T1000 (cell line): ENCODE measurements at regions not wholly inside any gene's neighbourhood (a gene's known extent, or its start where the extent isn't known, plus 50 kb on each side); places are given as distances from the start of the nearest gene placed in this dataset.

ENCODE experiments used
- DNase-seq: peaks from one replicate; lab custom pipeline; 2025; ENCODE audit warnings: mixed read lengths; lab: John Stamatoyannopoulos, UW

DNA sequence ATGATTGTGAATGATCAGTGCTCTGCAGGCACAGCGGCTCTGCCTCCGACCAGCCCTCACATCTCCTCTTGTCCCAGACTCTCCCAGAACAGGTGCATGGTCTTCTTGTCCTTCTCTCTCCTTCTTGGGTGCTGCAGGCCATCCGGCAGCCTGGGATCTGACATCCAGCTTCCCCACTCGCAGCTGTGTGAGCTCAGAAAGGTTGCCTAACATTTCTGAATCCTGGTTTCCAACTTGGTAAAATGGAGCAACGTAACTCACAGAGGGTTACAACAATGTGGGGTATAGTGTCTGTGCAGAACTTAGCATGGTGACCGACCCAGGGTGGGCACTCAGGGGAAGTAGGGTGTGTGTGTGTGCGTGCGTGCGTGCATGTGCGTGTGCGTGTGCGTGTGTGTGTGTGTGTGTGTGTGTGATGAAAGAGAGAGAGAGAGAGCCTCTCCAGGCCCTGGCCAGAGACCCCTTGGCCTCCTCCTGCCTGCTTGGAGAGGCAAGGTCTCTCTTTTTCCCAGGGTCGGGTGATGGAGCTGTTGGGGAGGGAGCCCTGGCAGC, 110.1 kb downstream of the SNX5 start:
- DNase-seq, result no peak

DNA sequence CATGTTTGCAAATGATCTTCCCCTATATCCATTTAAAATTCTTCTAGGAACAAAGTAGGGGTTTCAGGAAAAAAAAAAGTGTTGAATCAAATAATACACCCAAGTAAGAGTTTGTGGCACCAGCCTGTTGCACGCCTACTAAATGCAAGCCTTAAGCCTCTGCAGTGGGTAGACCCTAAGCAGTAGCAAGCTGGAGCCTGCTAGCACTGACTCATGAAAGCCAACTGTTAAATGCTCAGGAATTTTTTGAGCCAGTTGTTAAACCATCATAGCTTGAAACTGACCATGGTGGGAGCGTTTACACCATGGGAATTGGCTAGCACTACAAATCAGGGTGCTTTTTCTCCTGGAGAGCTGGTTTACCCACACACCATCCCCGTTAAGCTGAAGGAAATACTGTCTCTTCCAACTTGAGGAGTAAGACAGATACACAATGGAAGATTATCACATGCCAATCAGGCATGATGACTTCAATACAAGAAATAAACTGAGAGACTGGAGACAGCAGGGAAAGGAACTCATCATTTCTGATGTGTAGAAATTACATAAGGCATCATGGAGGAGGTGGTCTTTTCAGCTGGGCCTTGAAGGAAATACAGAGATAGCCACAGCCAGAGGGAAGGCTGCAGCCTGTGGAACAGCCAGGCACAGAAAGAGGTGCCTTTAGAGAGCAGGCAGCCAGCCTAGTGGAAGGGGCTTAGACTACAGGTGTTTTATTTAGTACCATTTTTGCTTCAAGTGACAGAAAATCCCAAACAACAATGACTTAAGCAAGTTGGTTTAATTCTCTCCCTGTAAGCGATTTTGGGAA, 110.8 kb downstream of the SNX5 start:
- DNase-seq, result no peak

DNA sequence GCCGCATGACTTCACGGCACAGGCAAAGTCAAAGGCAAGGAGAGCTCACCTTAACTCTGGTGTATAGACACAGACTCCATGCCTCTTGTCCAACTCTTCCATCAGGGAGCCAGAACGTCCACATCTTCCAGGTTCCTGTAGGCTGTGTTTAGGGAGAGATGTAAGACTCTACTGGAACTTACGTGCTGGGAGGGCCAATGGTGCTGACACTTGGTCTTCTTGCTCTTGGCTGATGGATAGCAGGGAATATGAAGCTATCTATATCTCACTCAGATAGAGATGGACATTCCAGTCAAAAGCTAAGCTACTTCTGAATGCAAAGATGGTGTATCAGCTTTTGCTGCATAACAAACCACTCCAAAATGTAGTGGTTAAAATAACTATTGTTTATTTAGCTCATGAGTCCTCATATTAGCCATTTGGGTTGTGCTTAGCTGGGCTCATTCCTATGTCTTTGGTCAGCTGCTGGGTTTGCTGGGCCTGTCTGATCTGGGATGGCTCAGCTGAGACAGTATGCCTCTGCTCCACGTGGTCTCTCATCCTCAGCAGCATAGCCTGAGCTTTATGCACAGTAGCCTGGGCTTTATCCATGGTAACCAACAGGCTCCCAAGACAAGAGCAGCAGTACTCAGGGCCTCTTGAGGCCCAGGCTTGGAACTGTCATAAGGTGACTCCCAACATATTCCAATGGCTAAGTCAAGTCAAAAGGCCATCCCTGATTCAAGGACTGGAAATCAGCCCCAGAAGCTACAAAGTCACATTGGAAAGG, 111.6 kb downstream of the SNX5 start:
- no peak for DNase-seq

DNA sequence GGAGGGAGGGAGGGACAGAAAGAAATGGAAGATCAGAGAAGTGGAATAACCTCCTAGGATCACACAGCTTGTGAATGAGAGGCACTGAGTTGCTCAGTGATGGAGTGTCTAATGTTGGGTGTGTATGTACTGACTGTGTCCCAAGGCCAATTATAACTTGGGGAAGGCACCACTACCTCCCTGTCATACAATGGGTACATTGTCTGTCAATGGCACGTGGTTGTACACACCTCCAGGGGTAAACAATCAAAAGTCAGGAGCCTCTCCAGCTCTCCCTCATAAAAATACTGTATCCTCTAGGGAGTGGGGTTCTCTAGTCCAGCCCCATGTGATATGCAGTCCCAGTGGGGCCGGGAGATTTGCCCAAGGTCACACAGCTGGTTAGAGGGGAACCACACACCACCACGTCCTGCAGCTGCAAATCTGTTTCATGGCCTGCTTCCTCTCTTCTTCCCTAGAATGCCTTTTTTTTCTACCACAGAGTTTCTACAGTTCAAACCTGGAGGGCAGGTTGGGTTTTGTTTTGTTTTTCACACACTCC, 112.5 kb downstream of the SNX5 start:
- no peak for DNase-seq

- no peak for DNase-seq
Measured at GRCh38 chr20:17854307-17854903, 114.2 kb downstream of the SNX5 start.

GRCh38 chr20:17852323-17852722, 116.3 kb downstream of the SNX5 start:
- no peak for DNase-seq

GRCh38 chr20:17850684-17851026, 117.9 kb downstream of the SNX5 start:
- DNase-seq, result no peak

DNA sequence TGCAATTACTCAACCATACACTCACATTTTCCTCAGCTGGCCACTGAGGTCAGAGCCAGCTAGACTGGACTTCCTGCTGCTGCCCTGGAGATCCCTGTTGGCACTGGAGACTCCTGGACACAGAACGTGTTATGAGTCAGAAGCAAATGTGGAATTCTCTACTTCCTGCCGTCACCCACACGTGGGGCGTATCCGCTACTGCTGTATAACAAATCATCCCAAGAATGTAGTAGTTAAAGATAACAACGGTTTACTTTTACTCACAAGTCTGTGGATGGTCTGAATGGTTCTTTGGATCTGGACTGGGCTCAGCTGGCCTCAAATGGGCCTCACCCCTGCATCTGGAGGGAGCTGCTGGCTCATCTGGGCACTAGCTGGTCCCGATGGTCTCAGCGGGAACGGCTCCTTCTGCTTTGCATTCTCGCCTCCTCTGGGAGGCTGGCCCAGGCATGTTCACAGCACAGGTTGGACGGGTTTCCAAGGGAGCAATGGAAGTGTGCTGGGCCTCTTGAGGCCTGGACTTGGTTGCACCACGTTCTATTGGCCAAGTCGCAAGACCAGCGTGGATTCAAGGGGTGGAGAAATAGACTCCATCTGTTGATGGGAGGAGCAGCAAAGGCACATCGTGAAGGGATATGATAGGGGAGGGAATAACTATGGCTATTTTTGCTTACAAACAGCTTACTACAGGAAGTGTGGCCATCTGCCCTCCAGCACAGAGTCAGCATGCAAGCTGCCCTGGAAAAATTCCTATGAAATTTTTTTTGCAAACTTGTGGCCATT, 118.5 kb downstream of the SNX5 start:
- DNase-seq, result peak; percentile 82

- DNase-seq, result no peak
Measured at GRCh38 chr20:17849138-17849900, 119.3 kb downstream of the SNX5 start.

DNA sequence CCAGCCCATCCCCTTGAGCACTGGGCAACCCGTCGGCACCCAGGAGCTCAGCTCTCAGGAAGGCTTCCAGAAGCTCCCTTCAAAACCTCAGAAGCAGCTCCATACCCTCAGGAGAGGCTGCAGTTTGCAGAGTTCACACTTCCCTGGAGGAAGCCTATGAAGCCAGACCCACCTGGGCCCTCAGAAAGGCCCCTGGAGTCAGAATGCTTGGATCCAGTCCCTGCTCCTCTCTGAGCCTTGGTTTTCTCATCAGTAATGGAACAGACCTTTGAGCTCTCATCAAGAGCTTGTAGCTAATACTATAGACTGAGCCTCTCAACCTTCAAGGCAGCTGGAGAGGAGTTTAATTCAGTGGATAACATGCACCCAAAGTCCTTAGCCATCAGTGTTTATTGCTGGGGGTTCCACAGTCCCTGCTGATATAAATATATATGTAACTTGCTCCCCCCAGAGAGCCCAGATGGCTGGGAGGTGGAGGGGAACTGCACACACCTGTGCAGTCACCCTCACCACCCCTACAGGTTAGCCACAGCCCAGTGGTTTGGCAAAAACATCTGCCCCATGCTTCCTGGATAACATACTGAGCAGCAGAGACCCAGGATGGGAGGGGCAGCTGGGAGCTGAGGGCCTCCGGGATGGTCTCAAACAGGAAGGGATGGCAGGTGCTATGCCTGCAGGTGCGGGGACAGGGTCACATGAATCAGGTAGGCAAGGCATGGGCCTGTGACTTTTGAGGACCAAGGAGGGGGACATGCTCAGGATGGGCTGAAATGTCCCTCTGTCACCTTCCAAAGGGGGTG, 120.1 kb downstream of the SNX5 start:
- no peak for DNase-seq

DNA sequence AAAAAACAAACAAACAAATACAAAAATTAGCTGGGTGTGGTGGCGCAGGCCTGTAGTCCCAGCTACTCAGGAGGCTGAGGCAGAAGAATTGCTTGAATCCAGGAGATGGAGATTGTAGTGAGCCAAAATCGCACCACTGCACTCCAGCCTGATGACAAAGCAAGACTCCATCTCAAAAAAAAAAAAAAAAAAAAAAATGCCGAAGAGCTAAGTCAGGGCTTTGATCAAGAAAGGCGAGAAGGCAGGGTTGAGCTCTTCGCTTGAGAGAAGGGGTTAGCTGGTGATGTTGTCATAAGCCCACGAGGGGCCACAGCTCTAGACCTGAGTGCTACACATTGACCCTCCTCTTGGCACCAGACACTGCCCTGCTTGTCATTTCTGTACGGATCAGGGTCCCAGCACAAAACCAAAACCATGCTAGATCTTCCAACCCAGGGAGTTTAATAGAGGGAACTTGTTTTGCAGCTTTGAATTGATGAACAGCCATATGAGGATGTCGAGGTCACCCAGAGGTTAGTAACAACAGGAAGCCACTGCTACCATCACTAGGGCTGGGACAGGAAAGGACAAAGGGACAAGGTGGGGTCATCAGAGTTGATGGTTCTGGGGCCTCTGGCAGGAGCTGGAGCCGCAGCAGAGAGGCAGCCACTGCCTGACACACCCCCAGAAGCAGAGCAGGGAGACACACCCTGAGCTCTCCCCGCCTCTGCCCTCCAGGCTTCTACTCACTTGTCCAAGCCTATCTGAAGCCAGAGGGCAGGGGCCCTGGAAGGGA, 122.7 kb downstream of the SNX5 start:
- no peak for DNase-seq

DNA sequence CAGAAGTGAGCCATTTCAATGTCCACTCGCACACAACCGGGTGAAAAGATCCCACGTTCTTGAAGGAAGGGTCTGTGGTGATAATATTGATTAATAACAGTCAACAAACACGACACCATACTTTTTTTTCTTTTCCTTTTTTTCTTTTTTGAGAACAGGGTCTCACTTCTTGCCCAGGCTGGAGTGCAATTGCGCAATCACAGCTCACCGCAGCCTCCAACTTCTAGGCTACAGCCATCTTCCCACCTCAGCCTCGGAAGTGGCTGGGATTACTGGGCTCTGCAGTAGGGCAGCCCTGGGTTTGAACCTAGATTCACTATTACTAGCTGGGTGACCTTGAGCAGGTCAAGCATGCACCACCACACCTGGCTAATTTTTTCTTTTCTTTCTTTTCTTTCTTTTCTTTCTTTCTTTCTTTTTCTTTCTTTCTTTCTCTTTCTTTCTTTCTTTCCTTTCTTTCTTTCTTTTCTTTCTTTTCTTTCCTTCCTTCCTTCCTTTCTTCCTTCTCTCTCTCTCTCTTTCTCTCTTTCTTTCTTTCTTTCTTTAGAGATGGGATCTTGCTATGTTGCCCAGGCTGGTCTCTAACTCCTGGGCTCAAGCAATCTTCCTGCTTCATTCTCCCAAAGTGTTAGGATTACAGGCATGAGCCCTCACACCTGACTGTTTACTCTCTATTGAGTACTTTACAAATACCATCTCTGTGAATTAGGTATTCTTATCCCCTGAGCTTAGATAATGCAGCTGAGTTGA, 123.9 kb downstream of the SNX5 start:
- no peak for DNase-seq

DNA sequence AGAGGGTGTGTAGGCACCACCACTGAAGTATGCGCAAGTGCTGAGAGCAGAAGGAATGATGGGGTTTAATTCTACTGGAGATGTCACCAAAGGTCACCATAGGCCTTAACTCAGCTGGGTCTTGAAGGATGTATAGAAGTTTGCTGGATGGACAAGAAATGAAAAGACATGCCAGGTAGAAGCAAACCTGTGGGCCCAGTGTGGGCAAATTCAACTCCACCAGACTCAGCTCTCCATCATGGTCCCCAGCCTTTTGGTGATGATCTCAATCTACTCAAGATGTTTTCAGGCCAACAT, 124.5 kb downstream of the SNX5 start:
- DNase-seq, result no peak

GRCh38 chr20:17843246-17844132, 125.1 kb downstream of the SNX5 start:
- DNase-seq, result peak; percentile 83

GRCh38 chr20:17841751-17842215, 126.8 kb downstream of the SNX5 start:
- no peak for DNase-seq

- no peak for DNase-seq
Measured at GRCh38 chr20:17840423-17840822, 128.2 kb downstream of the SNX5 start.

- DNase-seq, result no peak
Measured at GRCh38 chr20:17838921-17839320, 129.7 kb downstream of the SNX5 start.

DNA sequence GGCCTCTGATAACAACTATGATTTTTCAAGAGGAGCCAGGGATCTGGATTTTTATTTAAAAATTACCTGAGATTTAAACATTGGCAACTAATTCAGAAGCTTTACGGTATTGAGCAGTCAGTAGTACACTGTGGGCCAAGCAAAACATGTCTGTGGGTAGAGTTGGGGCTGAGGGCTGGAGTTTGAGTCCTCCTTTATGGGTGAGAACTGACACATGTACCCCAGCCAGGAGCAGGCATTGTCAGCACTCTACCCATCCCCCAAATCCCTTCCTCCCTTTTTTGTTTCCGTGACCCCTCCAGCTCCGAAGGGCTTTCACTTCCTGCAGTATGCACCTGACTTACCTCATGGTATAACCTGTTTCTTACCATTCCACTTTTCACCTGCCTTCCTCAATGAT, 131.4 kb downstream of the SNX5 start:
- no peak for DNase-seq
